ENCODE measurements at regions not wholly inside any gene's neighbourhood (a gene's known extent, or its start where the extent isn't known, plus 50 kb on each side); places are given as distances from the start of the nearest gene placed in this dataset.

- CTCF ChIA-PET: interaction anchor here (0.6 to 5.0 kb wide), 9 partner anchors 10 to 302 kb away, joined by 3 to 62 read pairs (median 5); no protein-coding TSS in a partner anchor
- H3K27ac ChIP-seq (ENCODE audit: extremely low read depth, low read depth, low read length): no peak overlapping the region
- H3K36me3 ChIP-seq (ENCODE audit: control insufficient read depth in 2 of 2, insufficient read depth in 1 of 2, low read length in 2 of 2): no peaks in the 10 kb centered on the region
- H3K4me1 ChIP-seq (ENCODE audit: control insufficient read depth, insufficient read depth, low read length): no peaks in the 10 kb centered on the region; the same call in 1 of the 2 replicates
- no peak for TF ChIP-seq ZBTB21 (tag by site-specific recombination; IDR thresholded peaks at IDR 0.05)
- no peak for TF ChIP-seq ZBTB17 (tag by site-specific recombination; IDR thresholded peaks at IDR 0.05)
- TF ChIP-seq SP2 (tag by site-specific recombination; IDR thresholded peaks at IDR 0.05): no peak
- no peak for TF ChIP-seq SCRT1 (tag by site-specific recombination; IDR thresholded peaks at IDR 0.05; ENCODE audit: borderline replicate concordance)
- no peak for TF ChIP-seq KLF8 (tag by site-specific recombination; IDR thresholded peaks at IDR 0.05)
- no peak for TF ChIP-seq ZNF335 (tag by site-specific recombination; conservative IDR thresholded peaks at IDR 0.05)
- no peak for TF ChIP-seq KLF1 (tag by site-specific recombination; IDR thresholded peaks at IDR 0.05)
- TF ChIP-seq ZNF140 (tag by site-specific recombination; IDR thresholded peaks at IDR 0.05): no peak
- TF ChIP-seq ZNF629 (tag by site-specific recombination; IDR thresholded peaks at IDR 0.05): no peak
- TF ChIP-seq ZNF707 (tag by site-specific recombination; IDR thresholded peaks at IDR 0.05): no peak
- TF ChIP-seq ZNF202 (tag by site-specific recombination; IDR thresholded peaks at IDR 0.05; ENCODE audit: borderline replicate concordance): no peak
- no peak overlapping the region for H3K4me3 ChIP-seq (ENCODE audit: low read depth, low read length)
- H3K9me3 ChIP-seq (ENCODE audit: control insufficient read depth, insufficient read depth, low read depth, low read length): no peaks in the 10 kb centered on the region
- POLR2A ChIA-PET: no interaction called here
Measured at GRCh38 chr4:53931461-53931961, 132.9 kb downstream of the CHIC2 start.

- Histone ChIP-seq H3K4me3 (ENCODE audit: low read depth, low read length) (no peak overlapping the region), H3K27ac (ENCODE audit: extremely low read depth, low read depth, low read length) (no peak overlapping the region), H3K9me3 (ENCODE audit: control insufficient read depth, insufficient read depth, low read depth, low read length) (no peaks in the 10 kb centered on the region), H3K36me3 (ENCODE audit: control insufficient read depth in 2 of 2, insufficient read depth in 1 of 2, low read length in 2 of 2) (no peaks in the 10 kb centered on the region), H3K4me1 (ENCODE audit: control insufficient read depth, insufficient read depth, low read length) (no peaks in the 10 kb centered on the region; the same call in 1 of the 2 replicates)
- POLR2A ChIA-PET: interaction anchor here (0.7 to 1.0 kb wide), 2 partner anchors 21 to 776 kb away, joined by 3 read pairs; no protein-coding TSS in a partner anchor
- CTCF ChIA-PET: interaction anchor here (0.5 to 5.0 kb wide), 26 partner anchors 8 to 517 kb away, joined by 3 to 62 read pairs (median 4); no protein-coding TSS in a partner anchor
- TF ChIP-seq ZNF660 (tag by site-specific recombination; IDR thresholded peaks at IDR 0.05): peak; percentile 67; the same call in 1 of the 2 replicates
- TF ChIP-seq ZNF776 (tag by site-specific recombination; IDR thresholded peaks at IDR 0.05; ENCODE audit: borderline replicate concordance): no peak
- TF ChIP-seq ZNF362 (tag by site-specific recombination; IDR thresholded peaks at IDR 0.05): no peak
- no peak for TF ChIP-seq ZIC2 (tag by site-specific recombination; IDR thresholded peaks at IDR 0.05)
- 0 out of 2 replicates have a peak, but pooled peaks have one; percentile 7 for TF ChIP-seq ZNF335 (tag by site-specific recombination; conservative IDR thresholded peaks at IDR 0.05)
- TF ChIP-seq ZNF600 (tag by site-specific recombination; IDR thresholded peaks at IDR 0.05): peak; percentile 87
- peak; percentile 58 for TF ChIP-seq CTCF (tag by site-specific recombination; IDR thresholded peaks at IDR 0.05)
- TF ChIP-seq ZBTB7A (tag by site-specific recombination; IDR thresholded peaks at IDR 0.05; ENCODE audit: low read depth): no peak
- TF ChIP-seq ZNF394 (tag by site-specific recombination; IDR thresholded peaks at IDR 0.05; ENCODE audit: borderline replicate concordance): peak; percentile 12; the same call in 1 of the 2 replicates
- TF ChIP-seq ZNF654 (tag by site-specific recombination; IDR thresholded peaks at IDR 0.05; ENCODE audit: low read depth): peak; percentile 84
- peak; percentile 74; the same call in 1 of the 2 replicates for TF ChIP-seq ZNF140 (tag by site-specific recombination; IDR thresholded peaks at IDR 0.05)
- no peak for TF ChIP-seq ZNF518A (tag by site-specific recombination; conservative IDR thresholded peaks at IDR 0.05; ENCODE audit: low read depth)
- no peak for TF ChIP-seq ZNF488 (tag by site-specific recombination; IDR thresholded peaks at IDR 0.05)
- TF ChIP-seq HOXD13 (CRISPR knock-in tag; IDR thresholded peaks at IDR 0.05; ENCODE audit: borderline replicate concordance): no peak
- TF ChIP-seq IKZF3 (tag by site-specific recombination; IDR thresholded peaks at IDR 0.05): peak; percentile 50; the same call in 1 of the 2 replicates
- TF ChIP-seq ZBTB21 (tag by site-specific recombination; IDR thresholded peaks at IDR 0.05): no peak
- TF ChIP-seq ZNF791 (tag by site-specific recombination; IDR thresholded peaks at IDR 0.05): no peak
Measured at GRCh38 chr4:53929955-53930798, 134.2 kb downstream of the CHIC2 start.
